ENCODE measurements at regions not wholly inside any gene's neighbourhood (a gene's known extent, or its start where the extent isn't known, plus 50 kb on each side); places are given as distances from the start of the nearest gene placed in this dataset.

DNA sequence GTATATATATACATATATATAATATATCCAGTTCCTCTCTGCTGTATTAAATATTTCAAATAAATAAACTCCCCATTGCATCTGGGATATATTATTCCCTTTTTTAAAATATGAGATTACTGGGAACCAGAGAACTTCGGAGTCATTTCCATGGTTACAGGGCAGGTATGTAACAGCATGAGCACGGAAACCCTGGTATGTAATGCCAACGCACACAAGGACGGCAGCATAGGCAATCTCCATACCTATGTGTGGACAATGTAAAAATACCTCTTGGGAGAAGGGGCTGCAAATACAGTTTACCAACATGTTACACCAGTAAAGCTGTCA, 62.8 kb downstream of the NUDT10 start:
- no peak for DNase-seq (ENCODE audit: extremely low read depth in 1 of 4, low spot score in 3 of 4)
- WGBS (ENCODE audit: insufficient coverage, low coverage, missing lambda C conversion rate) = 8% methylated on average over 4 of the region's 4 CpGs
- Histone ChIP-seq H3K4me2 (ENCODE audit: insufficient read depth, low read length) (no peak overlapping the region), H3K9ac (ENCODE audit: insufficient read depth in 1 of 2, low read depth in 2 of 2, low read length in 2 of 2) (no peak overlapping the region), H3K79me2 (ENCODE audit: control insufficient read depth, insufficient read depth, low read length) (no peaks in the 10 kb centered on the region), H3K4me3 (no peak overlapping the region), H2AFZ (ENCODE audit: low read depth, low read length) (no peak overlapping the region), H3K9me1 (ENCODE audit: control insufficient read depth, insufficient read depth, low read length) (no peaks in the 10 kb centered on the region), H3K9me3 (replicated peaks; ENCODE audit: control insufficient read depth, insufficient read depth, low read depth, low read length) (no peaks in the 10 kb centered on the region), H3K36me3 (ENCODE audit: control insufficient read depth, insufficient read depth, low read length) (no peaks in the 10 kb centered on the region), H3K4me1 (replicated peaks in 1 of 2; ENCODE audit: control insufficient read depth in 2 of 2, insufficient read depth in 2 of 2, low read length in 2 of 2) (peaks cover 0 to 6% of the 10 kb centered on the region in 2 experiments; a peak in 2 of 5 replicates), H4K20me1 (replicated peaks; ENCODE audit: control insufficient read depth, insufficient read depth, low read length) (no peaks in the 10 kb centered on the region), H3K27me3 (ENCODE audit: control insufficient read depth in 2 of 2, insufficient read depth in 2 of 2, low read length in 2 of 2) (no peaks in the 10 kb centered on the region), H3K27ac (ENCODE audit: extremely low read depth, low read depth, low read length) (no peak overlapping the region)
- FAIRE-seq = no peak
- TF ChIP-seq, protein P1, sequence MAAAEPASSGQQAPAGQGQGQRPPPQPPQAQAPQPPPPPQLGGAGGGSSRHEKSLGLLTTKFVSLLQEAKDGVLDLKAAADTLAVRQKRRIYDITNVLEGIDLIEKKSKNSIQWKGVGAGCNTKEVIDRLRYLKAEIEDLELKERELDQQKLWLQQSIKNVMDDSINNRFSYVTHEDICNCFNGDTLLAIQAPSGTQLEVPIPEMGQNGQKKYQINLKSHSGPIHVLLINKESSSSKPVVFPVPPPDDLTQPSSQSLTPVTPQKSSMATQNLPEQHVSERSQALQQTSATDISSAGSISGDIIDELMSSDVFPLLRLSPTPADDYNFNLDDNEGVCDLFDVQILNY (CRISPR knock-in tag; IDR thresholded peaks at IDR 0.05) = no peak
- TF ChIP-seq, protein P2, sequence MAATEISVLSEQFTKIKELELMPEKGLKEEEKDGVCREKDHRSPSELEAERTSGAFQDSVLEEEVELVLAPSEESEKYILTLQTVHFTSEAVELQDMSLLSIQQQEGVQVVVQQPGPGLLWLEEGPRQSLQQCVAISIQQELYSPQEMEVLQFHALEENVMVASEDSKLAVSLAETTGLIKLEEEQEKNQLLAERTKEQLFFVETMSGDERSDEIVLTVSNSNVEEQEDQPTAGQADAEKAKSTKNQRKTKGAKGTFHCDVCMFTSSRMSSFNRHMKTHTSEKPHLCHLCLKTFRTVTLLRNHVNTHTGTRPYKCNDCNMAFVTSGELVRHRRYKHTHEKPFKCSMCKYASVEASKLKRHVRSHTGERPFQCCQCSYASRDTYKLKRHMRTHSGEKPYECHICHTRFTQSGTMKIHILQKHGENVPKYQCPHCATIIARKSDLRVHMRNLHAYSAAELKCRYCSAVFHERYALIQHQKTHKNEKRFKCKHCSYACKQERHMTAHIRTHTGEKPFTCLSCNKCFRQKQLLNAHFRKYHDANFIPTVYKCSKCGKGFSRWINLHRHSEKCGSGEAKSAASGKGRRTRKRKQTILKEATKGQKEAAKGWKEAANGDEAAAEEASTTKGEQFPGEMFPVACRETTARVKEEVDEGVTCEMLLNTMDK (IDR thresholded peaks at IDR 0.05; ENCODE audit: borderline replicate concordance, insufficient read depth, low read depth, low read length, poor library complexity, severe bottlenecking) = no peak
- TF ChIP-seq, protein P3, sequence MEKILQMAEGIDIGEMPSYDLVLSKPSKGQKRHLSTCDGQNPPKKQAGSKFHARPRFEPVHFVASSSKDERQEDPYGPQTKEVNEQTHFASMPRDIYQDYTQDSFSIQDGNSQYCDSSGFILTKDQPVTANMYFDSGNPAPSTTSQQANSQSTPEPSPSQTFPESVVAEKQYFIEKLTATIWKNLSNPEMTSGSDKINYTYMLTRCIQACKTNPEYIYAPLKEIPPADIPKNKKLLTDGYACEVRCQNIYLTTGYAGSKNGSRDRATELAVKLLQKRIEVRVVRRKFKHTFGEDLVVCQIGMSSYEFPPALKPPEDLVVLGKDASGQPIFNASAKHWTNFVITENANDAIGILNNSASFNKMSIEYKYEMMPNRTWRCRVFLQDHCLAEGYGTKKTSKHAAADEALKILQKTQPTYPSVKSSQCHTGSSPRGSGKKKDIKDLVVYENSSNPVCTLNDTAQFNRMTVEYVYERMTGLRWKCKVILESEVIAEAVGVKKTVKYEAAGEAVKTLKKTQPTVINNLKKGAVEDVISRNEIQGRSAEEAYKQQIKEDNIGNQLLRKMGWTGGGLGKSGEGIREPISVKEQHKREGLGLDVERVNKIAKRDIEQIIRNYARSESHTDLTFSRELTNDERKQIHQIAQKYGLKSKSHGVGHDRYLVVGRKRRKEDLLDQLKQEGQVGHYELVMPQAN (IDR thresholded peaks at IDR 0.05; ENCODE audit: borderline replicate concordance) = no peak
- TF ChIP-seq, protein P4, sequence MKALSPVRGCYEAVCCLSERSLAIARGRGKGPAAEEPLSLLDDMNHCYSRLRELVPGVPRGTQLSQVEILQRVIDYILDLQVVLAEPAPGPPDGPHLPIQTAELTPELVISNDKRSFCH (CRISPR knock-in tag; IDR thresholded peaks at IDR 0.05) = no peak
- TF ChIP-seq, protein P4 (tag; IDR thresholded peaks at IDR 0.05) = no peak
- TF ChIP-seq CCNT2 (IDR thresholded peaks at IDR 0.05; ENCODE audit: borderline replicate concordance, extremely low read depth, insufficient read length, low read depth, low read length) = no peak
- BruUV-seq (replicated peaks) = no TSS peak
- in situ Hi-C loops (cut with MboI) (no loop called here), intact Hi-C loops (cut with micrococcal nuclease) (no loop called here)
- ATAC-seq = no peak
- POLR2A ChIA-PET = no interaction called here
- CTCF ChIA-PET (ENCODE audit: low intra/inter-chr PET ratio) = interaction anchor here (0.6 kb wide), 1 partner anchor 28 kb away, joined by 6 read pairs; no protein-coding TSS in a partner anchor
